ENCODE measurements at regions not wholly inside any gene's neighbourhood (a gene's known extent, or its start where the extent isn't known, plus 50 kb on each side); places are given as distances from the start of the nearest gene placed in this dataset.

DNA sequence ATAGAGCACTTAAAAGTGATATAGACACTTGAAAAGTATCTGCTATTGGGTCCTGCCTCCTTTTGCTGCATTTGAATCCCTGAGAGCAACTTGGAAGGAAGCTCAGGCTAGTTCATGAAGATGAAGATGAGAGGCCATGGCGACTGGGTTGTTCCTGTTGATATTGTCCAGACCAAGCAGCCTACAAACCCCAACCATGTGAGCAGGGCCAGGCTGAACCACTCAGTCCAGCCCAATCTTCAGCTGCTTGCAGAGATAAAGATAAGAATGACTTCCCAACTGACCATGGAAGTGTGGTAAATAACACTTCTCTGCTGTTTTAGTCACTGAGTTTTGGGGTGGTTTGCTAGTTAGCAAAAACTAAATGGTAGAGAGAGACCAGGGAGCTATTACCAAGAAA is 417.6 kb downstream of the SOX11 start:
- CTCF ChIA-PET: no interaction called here
- H3K9me2 ChIP-seq (ENCODE audit: insufficient read depth): no peaks in the 10 kb centered on the region
- intact Hi-C loops (cut with micrococcal nuclease): no loop called here

More for the DNA sequence above, 417.6 kb downstream of the SOX11 start:
- H3K27me3 ChIP-seq (ENCODE audit: insufficient read depth, low read length): no peaks in the 10 kb centered on the region
- H3K4me2 ChIP-seq (ENCODE audit: low read length): no peak overlapping the region
- POLR2A ChIA-PET: no interaction called here
- peaks cover 9 to 11% of the 10 kb centered on the region in 2 experiments; a peak in 2 of 4 replicates for H3K9me3 ChIP-seq (ENCODE audit: control insufficient read depth in 1 of 2, insufficient read depth in 1 of 2, low read depth in 1 of 2, low read length in 2 of 2)
- no peak overlapping the region for H3K4me3 ChIP-seq (replicated peaks in 1 of 2; ENCODE audit: low read depth in 1 of 2, low read length in 2 of 2)
- H3K4me1 ChIP-seq (ENCODE audit: control insufficient read depth in 1 of 2, insufficient read depth in 2 of 2, low read length in 2 of 2): no peaks in the 10 kb centered on the region
- no peak overlapping the region for H3K27ac ChIP-seq (ENCODE audit: low read depth, low read length)
- DNase-seq (ENCODE audit: low read depth, low spot score): no peak
- H3K36me3 ChIP-seq (ENCODE audit: control insufficient read depth in 1 of 2, insufficient read depth in 2 of 2, low read length in 2 of 2): no peaks in the 10 kb centered on the region
- H2AFZ ChIP-seq (ENCODE audit: low read depth, low read length, poor library complexity, severe bottlenecking): no peak overlapping the region
- RAD21 ChIA-PET (ENCODE audit: low non-redundant PET in 1 of 2, low total read pairs in 2 of 2, uncharacterized antibody in 2 of 2, unreplicated experiment in 2 of 2): no interaction called here
- no peaks in the 10 kb centered on the region for H3K79me2 ChIP-seq (ENCODE audit: insufficient read depth, low read length)
- TF ChIP-seq, protein P1, sequence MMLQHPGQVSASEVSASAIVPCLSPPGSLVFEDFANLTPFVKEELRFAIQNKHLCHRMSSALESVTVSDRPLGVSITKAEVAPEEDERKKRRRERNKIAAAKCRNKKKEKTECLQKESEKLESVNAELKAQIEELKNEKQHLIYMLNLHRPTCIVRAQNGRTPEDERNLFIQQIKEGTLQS (IDR thresholded peaks at IDR 0.05): no peak
- no peak for TF ChIP-seq JUND (IDR thresholded peaks at IDR 0.05)
- TF ChIP-seq FOSL1 (IDR thresholded peaks at IDR 0.05; ENCODE audit: low read depth): no peak
- no peak for TF ChIP-seq POLR2AphosphoS5 (IDR thresholded peaks at IDR 0.05; ENCODE audit: low read depth, low read length)
- no peak for TF ChIP-seq ZFX (IDR thresholded peaks at IDR 0.05)
- no peak for TF ChIP-seq ELF1 (IDR thresholded peaks at IDR 0.05; ENCODE audit: borderline replicate concordance, low read depth)
- no peak for TF ChIP-seq YY1 (IDR thresholded peaks at IDR 0.05; ENCODE audit: extremely low read depth, insufficient replicate concordance, low read depth, low read length)
- TF ChIP-seq, protein P2, sequence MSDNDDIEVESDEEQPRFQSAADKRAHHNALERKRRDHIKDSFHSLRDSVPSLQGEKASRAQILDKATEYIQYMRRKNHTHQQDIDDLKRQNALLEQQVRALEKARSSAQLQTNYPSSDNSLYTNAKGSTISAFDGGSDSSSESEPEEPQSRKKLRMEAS (IDR thresholded peaks at IDR 0.05): no peak
- TF ChIP-seq, protein P3, sequence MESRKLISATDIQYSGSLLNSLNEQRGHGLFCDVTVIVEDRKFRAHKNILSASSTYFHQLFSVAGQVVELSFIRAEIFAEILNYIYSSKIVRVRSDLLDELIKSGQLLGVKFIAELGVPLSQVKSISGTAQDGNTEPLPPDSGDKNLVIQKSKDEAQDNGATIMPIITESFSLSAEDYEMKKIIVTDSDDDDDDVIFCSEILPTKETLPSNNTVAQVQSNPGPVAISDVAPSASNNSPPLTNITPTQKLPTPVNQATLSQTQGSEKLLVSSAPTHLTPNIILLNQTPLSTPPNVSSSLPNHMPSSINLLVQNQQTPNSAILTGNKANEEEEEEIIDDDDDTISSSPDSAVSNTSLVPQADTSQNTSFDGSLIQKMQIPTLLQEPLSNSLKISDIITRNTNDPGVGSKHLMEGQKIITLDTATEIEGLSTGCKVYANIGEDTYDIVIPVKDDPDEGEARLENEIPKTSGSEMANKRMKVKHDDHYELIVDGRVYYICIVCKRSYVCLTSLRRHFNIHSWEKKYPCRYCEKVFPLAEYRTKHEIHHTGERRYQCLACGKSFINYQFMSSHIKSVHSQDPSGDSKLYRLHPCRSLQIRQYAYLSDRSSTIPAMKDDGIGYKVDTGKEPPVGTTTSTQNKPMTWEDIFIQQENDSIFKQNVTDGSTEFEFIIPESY (IDR thresholded peaks at IDR 0.05; ENCODE audit: extremely low read depth, insufficient replicate concordance, low read length): no peak
- TF ChIP-seq CBX3 (IDR thresholded peaks at IDR 0.05; ENCODE audit: low read depth): no peak
- no peak overlapping the region for H3K9ac ChIP-seq (ENCODE audit: low read length)
- H4K20me1 ChIP-seq (ENCODE audit: insufficient read depth): no peaks in the 10 kb centered on the region
- no TSS peak for BruUV-seq (replicated peaks)
- no peak for ATAC-seq

All from HCT116 (cell line).